H9 (cell line): ENCODE measurements at regions not wholly inside any gene's neighbourhood (a gene's known extent, or its start where the extent isn't known, plus 50 kb on each side); places are given as distances from the start of the nearest gene placed in this dataset.
A peak's percentile ranks its signal among the peaks of the same experiment; 100 is the strongest.

Experiments
- DNase-seq: peaks from one replicate; pipeline ENCODE4 v3.0.0-alpha.2; 2017
- H2AFZ ChIP-seq: one replicate; pipeline ENCODE4 v1.6.1; 2013; ENCODE audit warnings: mild to moderate bottlenecking, low read length, control low read depth, moderate library complexity
- H2AK5ac ChIP-seq: 2 replicates; pipeline ENCODE4 v1.6.1; 2013; ENCODE audit warnings: low read length, control low read depth, mixed read lengths; ENCODE audit not compliant: insufficient read length
- H2BK120ac ChIP-seq: one replicate; pipeline ENCODE4 v1.6.1; 2013; ENCODE audit warnings: low read depth, mild to moderate bottlenecking, low read length, control low read depth, inconsistent platforms; ENCODE audit not compliant: poor library complexity, severe bottlenecking
- H2BK12ac ChIP-seq: 2 replicates; pipeline ENCODE4 v1.6.1; 2013; ENCODE audit warnings: low read length, control low read depth, mixed read lengths, low read depth; ENCODE audit not compliant: insufficient read length
- H2BK15ac ChIP-seq: 2 replicates; pipeline ENCODE4 v1.6.1; 2013; ENCODE audit warnings: low read depth, low read length, control low read depth
- H2BK20ac ChIP-seq: one replicate; pipeline ENCODE4 v1.6.1; 2013; ENCODE audit warnings: low read depth, mild to moderate bottlenecking, low read length, control low read depth, inconsistent platforms; ENCODE audit not compliant: poor library complexity, severe bottlenecking
- H2BK5ac ChIP-seq: 2 replicates; pipeline ENCODE4 v1.6.1; 2013; ENCODE audit warnings: low read length, control low read depth, mixed read lengths; ENCODE audit not compliant: insufficient read length
- H3K14ac ChIP-seq: 2 replicates; pipeline ENCODE4 v1.6.1; 2013; ENCODE audit warnings: low read length, control low read depth; ENCODE audit not compliant: insufficient read depth
- H3K18ac ChIP-seq: 2 replicates; pipeline ENCODE4 v1.6.1; 2013; ENCODE audit warnings: low read depth, mild to moderate bottlenecking, mixed read lengths, low read length, control low read depth; ENCODE audit not compliant: insufficient read length
- H3K23ac ChIP-seq: 2 replicates; pipeline ENCODE4 v1.6.1; 2013; ENCODE audit warnings: low read length, control low read depth, mixed read lengths, low read depth; ENCODE audit not compliant: insufficient read length
- H3K23me2 ChIP-seq: 2 replicates; pipeline ENCODE4 v1.6.1; 2013; ENCODE audit warnings: low read depth, mild to moderate bottlenecking, mixed read lengths, low read length, control low read depth; ENCODE audit not compliant: insufficient read length, poor library complexity, severe bottlenecking
- H3K27ac ChIP-seq: 2 replicates; pipeline ENCODE4 v1.5.1; 2013; ENCODE audit warnings: low read length, control low read depth, mixed read lengths, low read depth; ENCODE audit not compliant: insufficient read length
- H3K27me3 ChIP-seq: 2 replicates; pipeline ENCODE4 v1.6.1; 2013; ENCODE audit warnings: low read length, control low read depth, inconsistent platforms; ENCODE audit not compliant: insufficient read depth
- H3K4ac ChIP-seq: 2 replicates; pipeline ENCODE4 v1.6.1; 2013; ENCODE audit warnings: low read depth, mild to moderate bottlenecking, control low read depth, inconsistent platforms, low read length, moderate library complexity
- H3K4me1 ChIP-seq: 2 replicates; pipeline ENCODE4 v1.6.1; 2013; ENCODE audit warnings: low read length, control low read depth, inconsistent platforms; ENCODE audit not compliant: insufficient read depth
- H3K4me2 ChIP-seq: 2 replicates; pipeline ENCODE4 v1.6.1; 2013; ENCODE audit warnings: low read length, control low read depth, mixed read lengths; ENCODE audit not compliant: insufficient read length, insufficient read depth
- H3K56ac ChIP-seq: 2 replicates; pipeline ENCODE4 v1.6.1; 2013; ENCODE audit warnings: low read depth, mild to moderate bottlenecking, mixed read lengths, low read length, control low read depth; ENCODE audit not compliant: insufficient read length
- H3K79me1 ChIP-seq: 2 replicates; pipeline ENCODE4 v1.6.1; 2013; ENCODE audit warnings: low read depth, mild to moderate bottlenecking, moderate library complexity, low read length, control low read depth, inconsistent platforms; ENCODE audit not compliant: insufficient read depth, poor library complexity, severe bottlenecking
- H3K79me2 ChIP-seq: 2 replicates; pipeline ENCODE4 v1.6.1; 2013; ENCODE audit warnings: low read length, control low read depth, inconsistent platforms; ENCODE audit not compliant: insufficient read depth
- H3K9ac ChIP-seq: 2 replicates; pipeline ENCODE4 v1.6.1; 2013; ENCODE audit warnings: low read length, control low read depth, mixed read lengths; ENCODE audit not compliant: insufficient read length; ENCODE audit errors: extremely low read depth
- H3K9me3 ChIP-seq: one replicate; pipeline ENCODE4 v1.6.1; 2013; ENCODE audit warnings: low read depth, low read length, inconsistent platforms; ENCODE audit not compliant: control insufficient read depth
- H3T11ph ChIP-seq: one replicate; pipeline ENCODE4 v1.6.1; 2013; ENCODE audit warnings: mild to moderate bottlenecking, low read length, control low read depth, inconsistent platforms
- H4K20me1 ChIP-seq: one replicate; pipeline ENCODE4 v1.6.1; 2013; ENCODE audit not compliant: control insufficient read depth, insufficient read length, insufficient read depth
- H4K5ac ChIP-seq: 2 replicates; pipeline ENCODE4 v1.6.1; 2013; ENCODE audit warnings: low read depth, mild to moderate bottlenecking, mixed read lengths, low read length, control low read depth; ENCODE audit not compliant: insufficient read length
- H4K8ac ChIP-seq: replicated peaks from 2 replicates; pipeline ENCODE4 v1.6.1; 2013; ENCODE audit warnings: low read length, control low read depth, mixed read lengths, low read depth; ENCODE audit not compliant: insufficient read length
- H4K91ac ChIP-seq: 2 replicates; pipeline ENCODE4 v1.6.1; 2013; ENCODE audit warnings: low read depth, mild to moderate bottlenecking, moderate library complexity, mixed read lengths, low read length, control low read depth; ENCODE audit not compliant: insufficient read length
- H3K27ac Mint-ChIP-seq, 3 experiments: 2 replicates in 2 of 3; 3 replicates in 1 of 3; pipeline ENCODE4 v1.8.0; 2020 to 2021; ENCODE audit warnings: mixed read lengths in 3 of 3, mild to moderate bottlenecking in 1 of 3, moderate library complexity in 1 of 3
- H3K27me3 Mint-ChIP-seq: 2 replicates; pipeline ENCODE4 v1.8.0; 2021; ENCODE audit warnings: low read depth, mild to moderate bottlenecking, moderate library complexity, mixed read lengths
- H3K36me3 Mint-ChIP-seq, 3 experiments: 2 replicates in 2 of 3; 3 replicates in 1 of 3; pipeline ENCODE4 v1.8.0; 2020 to 2021; ENCODE audit warnings: low read depth in 3 of 3, mixed read lengths in 3 of 3; ENCODE audit not compliant: insufficient read depth in 1 of 3
- H3K4me1 Mint-ChIP-seq, 2 experiments: 2 replicates each; pipeline ENCODE4 v1.8.0; 2020; ENCODE audit warnings: mixed read lengths in 2 of 2
- H3K4me3 Mint-ChIP-seq, 2 experiments: 2 replicates in 1 of 2; 3 replicates in 1 of 2; pipeline ENCODE4 v1.8.0; 2020 to 2021; ENCODE audit warnings: mild to moderate bottlenecking in 2 of 2, mixed read lengths in 2 of 2, moderate library complexity in 1 of 2
- H3K9me3 Mint-ChIP-seq, 2 experiments: 2 replicates in 1 of 2; 3 replicates in 1 of 2; pipeline ENCODE4 v1.8.0; 2020; ENCODE audit warnings: mild to moderate bottlenecking in 2 of 2, mixed read lengths in 2 of 2, moderate library complexity in 1 of 2
- CTCF ChIP-seq: fragments of 200-600 bp; sonication (generic); conservative IDR thresholded peaks from 3 replicates; pipeline ENCODE4 v1.8.0; 2021; ENCODE audit warnings: antibody characterized with exemption, mild to moderate bottlenecking

GRCh38 chrX:100208076-100208475 lies 202.0 kb downstream of the PCDH19 start:
- Histone ChIP-seq H3K4ac (no peak overlapping the region), H4K8ac (no peak overlapping the region), H2AK5ac (no peak overlapping the region), H2AFZ (peak overlapping the region; percentile 87), H3T11ph (no peak overlapping the region), H3K14ac (no peak overlapping the region), H3K23ac (no peak overlapping the region), H4K5ac (no peak overlapping the region), H4K91ac (no peak overlapping the region), H3K56ac (no peak overlapping the region), H2BK20ac (no peak overlapping the region), H2BK5ac (no peak overlapping the region), H3K79me2 (no peaks in the 10 kb centered on the region), H3K9me3 (no peaks in the 10 kb centered on the region), H3K4me2 (no peak overlapping the region), H3K23me2 (no peaks in the 10 kb centered on the region), H3K4me1 (no peaks in the 10 kb centered on the region; the same call in 1 of the 2 replicates), H4K20me1 (no peaks in the 10 kb centered on the region), H2BK15ac (no peak overlapping the region), H3K18ac (no peak overlapping the region), H3K27ac (no peak overlapping the region), H2BK12ac (no peak overlapping the region), H3K9ac (no peak overlapping the region), H3K79me1 (no peaks in the 10 kb centered on the region), H3K27me3 (no peaks in the 10 kb centered on the region), H2BK120ac (no peak overlapping the region)
- Mint-ChIP-seq H3K4me1 (peaks cover 9 to 11% of the 10 kb centered on the region in 2 experiments), H3K4me3 (no peak overlapping the region), H3K27ac (peak overlapping the region in 1 of 3 experiments; percentile 9; a peak in 2 of 7 replicates), H3K27me3 (no peaks in the 10 kb centered on the region), H3K36me3 (no peaks in the 10 kb centered on the region; a peak in 1 of 7 replicates), H3K9me3 (no peaks in the 10 kb centered on the region; a peak in 3 of 5 replicates)
- peak; percentile 33 for DNase-seq
- TF ChIP-seq CTCF: peak; percentile 26; the same call in 1 of the 3 replicates
